ENCODE measurements at regions not wholly inside any gene's neighbourhood (a gene's known extent, or its start where the extent isn't known, plus 50 kb on each side); places are given as distances from the start of the nearest gene placed in this dataset.

DNA sequence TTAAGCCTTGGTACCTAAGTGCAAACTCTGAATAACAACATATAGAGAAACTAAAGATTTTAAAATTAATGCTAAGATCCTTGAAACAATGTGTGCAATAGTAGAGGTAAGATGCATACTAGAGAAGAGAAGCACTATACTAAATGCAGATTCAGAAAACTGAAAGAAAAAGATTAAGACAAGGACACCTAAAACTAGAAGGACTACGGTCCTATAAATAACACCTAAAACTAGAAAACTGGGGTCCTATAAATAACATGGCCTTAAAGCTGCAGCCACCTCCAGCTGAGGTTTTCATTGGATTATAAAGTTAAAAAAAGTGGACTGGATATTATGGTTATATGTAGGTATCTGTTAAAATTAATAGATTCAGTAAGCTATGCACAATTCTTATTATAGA, 320.9 kb downstream of the IPMK start:
- no peak for TF ChIP-seq POLR2A (IDR thresholded peaks at IDR 0.05)
- TF ChIP-seq, protein P1, sequence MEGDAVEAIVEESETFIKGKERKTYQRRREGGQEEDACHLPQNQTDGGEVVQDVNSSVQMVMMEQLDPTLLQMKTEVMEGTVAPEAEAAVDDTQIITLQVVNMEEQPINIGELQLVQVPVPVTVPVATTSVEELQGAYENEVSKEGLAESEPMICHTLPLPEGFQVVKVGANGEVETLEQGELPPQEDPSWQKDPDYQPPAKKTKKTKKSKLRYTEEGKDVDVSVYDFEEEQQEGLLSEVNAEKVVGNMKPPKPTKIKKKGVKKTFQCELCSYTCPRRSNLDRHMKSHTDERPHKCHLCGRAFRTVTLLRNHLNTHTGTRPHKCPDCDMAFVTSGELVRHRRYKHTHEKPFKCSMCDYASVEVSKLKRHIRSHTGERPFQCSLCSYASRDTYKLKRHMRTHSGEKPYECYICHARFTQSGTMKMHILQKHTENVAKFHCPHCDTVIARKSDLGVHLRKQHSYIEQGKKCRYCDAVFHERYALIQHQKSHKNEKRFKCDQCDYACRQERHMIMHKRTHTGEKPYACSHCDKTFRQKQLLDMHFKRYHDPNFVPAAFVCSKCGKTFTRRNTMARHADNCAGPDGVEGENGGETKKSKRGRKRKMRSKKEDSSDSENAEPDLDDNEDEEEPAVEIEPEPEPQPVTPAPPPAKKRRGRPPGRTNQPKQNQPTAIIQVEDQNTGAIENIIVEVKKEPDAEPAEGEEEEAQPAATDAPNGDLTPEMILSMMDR (IDR thresholded peaks at IDR 0.05), result no peak
